GM18517 (cell line): ENCODE measurements at regions not wholly inside any gene's neighbourhood (a gene's known extent, or its start where the extent isn't known, plus 50 kb on each side); places are given as distances from the start of the nearest gene placed in this dataset.

Source experiments
- ATAC-seq: cut with Tn5 transposase; IDR thresholded peaks from one replicate; pipeline ENCODE4 v1.9.1; 2021; ENCODE audit warnings: mild to moderate bottlenecking, moderate library complexity; ENCODE audit not compliant: unreplicated experiment

GRCh38 chr10:121025731-121026130 lies 174.6 kb downstream of the WDR11 start:
- ATAC-seq = no peak

DNA sequence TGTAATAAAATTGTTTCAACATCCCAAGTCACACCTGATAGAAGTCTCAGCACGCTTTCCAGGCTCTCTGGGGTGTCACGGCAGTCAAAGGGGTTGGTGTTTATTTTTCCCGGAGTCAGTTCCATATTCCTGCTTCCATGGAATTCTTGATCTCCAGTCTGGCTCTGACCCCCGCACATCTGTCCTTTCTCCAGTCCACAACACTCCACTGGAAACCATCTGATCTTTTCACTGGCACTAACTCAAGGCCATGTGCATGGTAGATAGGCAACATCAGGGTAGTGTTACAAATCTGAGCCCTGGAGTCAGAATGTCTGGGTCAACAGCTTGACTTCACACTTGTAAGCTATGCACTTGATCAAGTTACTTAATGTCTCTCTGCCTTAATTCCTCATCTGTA lies 176.2 kb downstream of the WDR11 start:
- ATAC-seq = no peak

DNA sequence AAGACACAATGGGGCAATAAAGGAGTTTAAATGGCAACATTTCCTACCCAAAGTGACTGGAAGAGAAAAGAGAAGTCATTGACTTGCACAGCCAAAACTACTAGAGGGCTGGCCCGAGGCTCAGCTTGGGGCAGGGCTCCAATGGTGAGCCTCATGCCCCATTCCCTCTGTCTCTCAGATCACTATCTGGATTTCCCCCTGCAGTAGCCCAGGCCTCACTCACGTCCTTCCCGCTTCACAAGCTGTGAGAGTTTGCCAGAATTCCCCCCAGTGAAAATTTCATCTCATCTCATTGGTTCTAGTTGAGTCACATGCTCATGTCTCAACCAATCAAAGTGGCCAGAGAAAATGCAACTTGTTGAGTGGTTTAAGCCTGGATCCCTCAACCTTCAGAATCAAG lies 181.3 kb downstream of the WDR11 start:
- no peak for ATAC-seq

GRCh38 chr10:121033366-121033765 lies 182.2 kb downstream of the WDR11 start:
- ATAC-seq = no peak

DNA sequence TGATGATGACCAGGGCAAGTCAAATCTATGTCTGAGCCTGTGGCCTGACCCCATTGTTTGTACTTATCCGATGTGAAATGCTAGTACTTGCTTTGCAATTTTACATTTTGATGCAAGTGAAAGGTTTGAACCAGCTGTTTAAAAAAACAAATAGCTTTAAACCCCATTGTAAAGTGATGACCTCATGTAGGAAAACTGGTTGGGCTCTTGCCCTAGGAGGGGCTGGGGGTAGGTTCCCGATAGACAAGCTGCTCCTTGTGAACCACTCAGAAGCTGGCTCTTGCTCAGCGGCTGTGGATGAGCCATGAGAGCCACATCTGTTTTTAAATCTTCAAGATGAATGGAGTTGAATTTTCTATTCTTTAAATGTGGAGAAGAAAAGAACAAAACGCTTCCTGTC lies 185.3 kb downstream of the WDR11 start:
- no peak for ATAC-seq

GRCh38 chr10:121041499-121041898 lies 190.3 kb downstream of the WDR11 start:
- no peak for ATAC-seq

DNA sequence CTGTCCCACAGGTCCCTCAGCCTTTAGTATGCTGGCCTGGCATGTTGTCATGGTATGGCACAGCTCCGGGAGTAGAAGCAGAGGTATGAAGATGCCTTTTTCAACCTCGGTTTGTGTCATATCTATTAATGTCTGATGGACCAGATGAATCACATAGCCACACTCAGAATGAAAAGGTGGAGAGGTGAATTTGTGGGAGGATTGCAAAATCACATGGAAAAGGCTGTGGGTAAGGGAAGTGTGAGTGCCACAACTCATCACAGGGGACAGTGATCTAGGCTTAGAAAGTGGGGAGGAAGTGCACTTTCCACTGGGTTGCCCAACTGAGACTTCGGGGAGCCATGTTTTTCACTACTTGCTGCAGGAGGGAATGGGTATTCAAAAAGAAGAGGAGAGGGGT lies 190.7 kb downstream of the WDR11 start:
- no peak for ATAC-seq

- ATAC-seq = no peak
Measured at GRCh38 chr10:121042342-121042741, 191.2 kb downstream of the WDR11 start.

- no peak for ATAC-seq
Measured at GRCh38 chr10:121043124-121043849, 192.1 kb downstream of the WDR11 start.

- ATAC-seq = no peak
Measured at GRCh38 chr10:121048749-121049148, 197.6 kb downstream of the WDR11 start.

GRCh38 chr10:121049489-121049888 lies 198.3 kb downstream of the WDR11 start:
- no peak for ATAC-seq

DNA sequence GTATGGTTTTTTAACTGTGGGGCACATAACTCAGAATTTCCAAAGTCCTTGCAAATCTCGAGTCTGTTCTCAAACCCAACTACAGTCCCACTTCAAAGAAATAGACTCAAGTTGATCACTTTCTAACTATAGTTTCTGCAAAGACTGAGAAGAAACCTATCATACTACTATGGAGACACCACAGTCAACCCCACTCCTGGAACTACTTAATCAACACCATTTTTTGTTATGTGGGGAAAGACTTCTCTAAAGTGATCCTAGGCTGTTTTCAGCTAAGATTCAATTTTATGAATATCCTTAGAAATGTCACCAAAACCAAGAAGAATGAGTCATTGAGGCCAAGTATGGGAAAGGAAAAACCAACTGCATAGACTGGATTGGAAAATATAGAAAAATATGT lies 198.8 kb downstream of the WDR11 start:
- ATAC-seq = no peak

DNA sequence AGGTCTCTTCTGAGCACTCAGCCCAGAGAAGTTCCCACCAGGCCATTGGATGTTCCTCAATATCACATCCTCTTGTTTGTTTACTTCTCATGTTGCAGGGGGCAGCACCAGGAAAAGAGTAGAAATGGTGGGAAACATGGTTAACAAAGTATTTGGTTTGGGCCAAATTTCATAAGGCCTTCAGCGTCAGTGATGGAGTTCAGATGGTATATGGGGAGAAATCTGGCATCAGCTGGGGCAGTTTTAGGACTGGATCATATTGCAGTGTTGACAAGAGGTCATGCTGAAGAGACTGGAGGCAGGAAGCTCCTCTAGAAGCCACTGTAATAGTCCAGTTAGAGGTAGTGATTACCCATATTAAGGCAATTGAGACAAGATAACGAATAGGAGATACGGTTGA lies 200.0 kb downstream of the WDR11 start:
- ATAC-seq = no peak

- ATAC-seq = no peak
Measured at GRCh38 chr10:121051696-121052279, 200.6 kb downstream of the WDR11 start.

DNA sequence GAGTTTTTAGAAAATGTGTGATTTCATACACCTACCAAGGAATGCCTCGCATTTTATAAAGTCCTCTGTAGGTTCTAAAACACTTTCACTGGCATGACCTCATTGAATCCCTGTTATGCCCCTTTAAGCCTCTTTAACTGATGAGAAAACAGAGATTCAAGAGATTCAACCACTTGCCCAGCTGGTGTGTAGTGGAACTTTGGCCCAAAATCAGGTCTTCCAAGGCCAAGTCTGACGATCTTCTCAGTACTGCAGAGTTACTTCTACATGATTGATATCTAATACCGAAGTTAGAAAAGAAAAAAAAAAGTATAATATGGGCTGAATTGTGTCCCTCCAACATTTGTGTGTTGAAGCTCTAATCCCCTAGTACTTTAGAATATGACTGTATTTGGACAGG lies 202.0 kb downstream of the WDR11 start:
- ATAC-seq = no peak

GRCh38 chr10:121054874-121055273 lies 203.7 kb downstream of the WDR11 start:
- ATAC-seq = no peak

- ATAC-seq = no peak
Measured at GRCh38 chr10:121057269-121057668, 206.1 kb downstream of the WDR11 start.

GRCh38 chr10:121058082-121058481 lies 206.9 kb downstream of the WDR11 start:
- ATAC-seq = no peak

DNA sequence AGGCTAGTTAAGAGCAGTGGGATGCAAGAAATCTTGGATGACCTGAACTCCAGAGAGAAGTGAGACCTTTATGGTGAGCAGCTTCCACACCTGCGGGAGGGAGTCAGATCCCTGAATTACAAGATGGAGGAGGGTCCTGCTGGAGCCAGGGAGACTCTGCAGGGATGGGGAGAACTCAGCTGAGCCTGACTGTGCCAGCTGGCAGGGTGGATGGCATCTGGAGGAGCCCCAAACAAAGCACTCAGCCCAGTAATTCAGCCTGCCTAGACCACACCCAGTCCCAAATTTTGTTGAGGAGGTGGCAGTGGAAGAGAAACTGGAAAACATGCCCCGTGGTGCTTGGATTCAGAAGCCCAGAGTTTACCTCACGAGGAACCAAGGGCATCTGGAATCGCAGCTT lies 208.2 kb downstream of the WDR11 start:
- no peak for ATAC-seq

GRCh38 chr10:121062115-121062514 lies 211.0 kb downstream of the WDR11 start:
- ATAC-seq = no peak

DNA sequence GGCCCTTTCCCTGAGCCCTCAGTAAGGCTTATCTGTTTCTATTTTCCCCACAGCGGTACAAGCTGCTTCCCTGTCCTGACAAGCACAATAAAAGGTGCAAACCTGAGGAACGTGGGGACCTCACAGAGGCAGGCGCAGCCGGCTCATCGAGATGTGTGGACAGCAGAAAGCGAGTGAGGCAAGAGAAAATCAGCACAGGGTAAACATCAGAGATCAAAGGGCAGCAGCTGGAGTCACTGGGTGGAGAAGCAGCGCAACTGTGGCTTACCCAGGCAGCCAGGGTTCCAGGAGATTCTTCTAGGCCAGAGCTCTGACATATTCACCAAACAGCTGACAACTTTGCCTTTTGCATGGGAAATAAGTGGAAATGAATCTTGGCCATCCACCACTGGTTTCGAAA lies 212.6 kb downstream of the WDR11 start:
- no peak for ATAC-seq

- ATAC-seq = no peak
Measured at GRCh38 chr10:121064491-121064890, 213.3 kb downstream of the WDR11 start.

DNA sequence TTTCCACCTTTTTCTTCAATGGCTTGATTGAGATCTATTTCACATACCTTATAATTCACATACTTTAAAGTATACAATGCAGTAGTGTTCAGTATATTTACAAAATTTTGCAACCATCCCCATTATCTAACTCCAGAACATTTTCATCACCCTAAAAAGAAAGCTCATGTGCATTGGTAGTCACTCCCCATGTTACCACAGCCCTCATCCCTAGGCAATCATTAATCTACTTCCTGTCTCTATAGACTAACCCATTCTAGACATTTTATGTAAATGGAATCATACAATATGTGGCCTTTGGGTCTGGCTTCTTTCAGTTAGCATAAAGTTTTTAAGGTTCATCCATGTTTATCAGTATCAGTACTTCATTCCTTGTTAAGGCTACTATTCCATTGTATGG lies 214.2 kb downstream of the WDR11 start:
- ATAC-seq = no peak
